ENCODE measurements at regions not wholly inside any gene's neighbourhood (a gene's known extent, or its start where the extent isn't known, plus 50 kb on each side); places are given as distances from the start of the nearest gene placed in this dataset.

DNA sequence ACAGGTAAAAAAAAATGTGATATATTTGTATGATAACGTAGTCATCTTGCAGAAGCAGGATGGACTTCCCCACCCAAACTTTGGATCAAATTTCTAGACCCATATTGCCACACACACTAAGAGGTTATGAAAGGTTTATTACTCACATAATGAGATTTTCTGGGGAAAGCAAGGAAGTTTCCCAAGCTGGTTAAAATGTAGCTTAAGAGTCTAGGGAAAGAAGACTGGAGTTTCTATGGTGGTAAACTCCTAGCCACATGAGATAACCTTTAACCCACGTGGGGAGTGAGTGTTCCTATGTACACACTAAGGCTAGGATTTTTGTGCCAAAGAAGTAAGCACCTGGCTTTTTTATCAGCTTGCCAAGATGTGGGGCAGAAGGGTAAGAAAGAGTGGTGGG is 335.7 kb upstream of the UBE2E3 start:
- Histone ChIP-seq H3K9me3 (ENCODE audit: control insufficient read depth, insufficient read depth, low read length) (no peaks in the 10 kb centered on the region), H3K4me1 (ENCODE audit: control insufficient read depth, insufficient read depth, low read length) (no peaks in the 10 kb centered on the region), H3K36me3 (ENCODE audit: control insufficient read depth, insufficient read depth, low read length) (no peaks in the 10 kb centered on the region), H3K27ac (ENCODE audit: low read depth, low read length) (no peak overlapping the region), H3K27me3 (ENCODE audit: control insufficient read depth, insufficient read depth, low read length) (no peaks in the 10 kb centered on the region), H3K4me3 (ENCODE audit: low read depth, low read length) (no peak overlapping the region)
- no CpG with 5 or more reads among the region's 2 CpGs for WGBS (ENCODE audit: insufficient coverage)
- DNase-seq (ENCODE audit: low read depth in 4 of 6, low spot score in 6 of 6), result no peak

DNA sequence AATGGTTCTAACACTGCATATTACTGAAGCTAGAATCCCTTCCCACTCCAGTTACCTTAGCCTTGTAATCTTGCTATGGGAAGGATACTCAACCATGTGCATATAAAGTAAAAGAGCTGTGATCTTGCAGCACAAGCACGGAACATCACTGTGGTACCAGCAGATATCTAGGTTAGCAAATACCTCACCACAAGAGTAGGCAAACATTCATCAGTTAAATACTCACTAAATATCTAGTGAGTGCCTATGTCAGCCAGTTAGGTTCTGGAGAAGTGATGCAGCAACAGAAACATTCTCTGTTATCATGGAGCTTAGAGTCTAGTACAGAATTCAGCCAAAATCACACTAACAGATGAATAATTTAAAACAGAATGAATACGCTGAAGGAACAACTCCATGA is 349.6 kb upstream of the UBE2E3 start:
- Histone ChIP-seq H3K27ac (ENCODE audit: low read depth, low read length) (no peak overlapping the region), H3K36me3 (ENCODE audit: control insufficient read depth, insufficient read depth, low read length) (no peaks in the 10 kb centered on the region), H3K4me1 (ENCODE audit: control insufficient read depth, insufficient read depth, low read length) (no peaks in the 10 kb centered on the region), H3K4me3 (ENCODE audit: low read depth, low read length) (no peak overlapping the region), H3K27me3 (ENCODE audit: control insufficient read depth, insufficient read depth, low read length) (no peaks in the 10 kb centered on the region), H3K9me3 (ENCODE audit: control insufficient read depth, insufficient read depth, low read length) (no peaks in the 10 kb centered on the region)
- DNase-seq (ENCODE audit: low read depth in 4 of 6, low spot score in 6 of 6), result no peak
- 83% methylated on average over 1 of the region's 2 CpGs for WGBS (ENCODE audit: insufficient coverage)

GRCh38 chr2:180625006-180625844 is 355.2 kb upstream of the UBE2E3 start:
- no CpG with 5 or more reads among the region's 4 CpGs for WGBS (ENCODE audit: insufficient coverage)
- Histone ChIP-seq H3K4me3 (ENCODE audit: low read depth, low read length) (no peak overlapping the region), H3K36me3 (ENCODE audit: control insufficient read depth, insufficient read depth, low read length) (no peaks in the 10 kb centered on the region), H3K27ac (ENCODE audit: low read depth, low read length) (no peak overlapping the region), H3K9me3 (ENCODE audit: control insufficient read depth, insufficient read depth, low read length) (no peaks in the 10 kb centered on the region), H3K27me3 (ENCODE audit: control insufficient read depth, insufficient read depth, low read length) (no peaks in the 10 kb centered on the region), H3K4me1 (ENCODE audit: control insufficient read depth, insufficient read depth, low read length) (no peaks in the 10 kb centered on the region)
- no peak for DNase-seq (ENCODE audit: low read depth in 4 of 6, low spot score in 6 of 6)

DNA sequence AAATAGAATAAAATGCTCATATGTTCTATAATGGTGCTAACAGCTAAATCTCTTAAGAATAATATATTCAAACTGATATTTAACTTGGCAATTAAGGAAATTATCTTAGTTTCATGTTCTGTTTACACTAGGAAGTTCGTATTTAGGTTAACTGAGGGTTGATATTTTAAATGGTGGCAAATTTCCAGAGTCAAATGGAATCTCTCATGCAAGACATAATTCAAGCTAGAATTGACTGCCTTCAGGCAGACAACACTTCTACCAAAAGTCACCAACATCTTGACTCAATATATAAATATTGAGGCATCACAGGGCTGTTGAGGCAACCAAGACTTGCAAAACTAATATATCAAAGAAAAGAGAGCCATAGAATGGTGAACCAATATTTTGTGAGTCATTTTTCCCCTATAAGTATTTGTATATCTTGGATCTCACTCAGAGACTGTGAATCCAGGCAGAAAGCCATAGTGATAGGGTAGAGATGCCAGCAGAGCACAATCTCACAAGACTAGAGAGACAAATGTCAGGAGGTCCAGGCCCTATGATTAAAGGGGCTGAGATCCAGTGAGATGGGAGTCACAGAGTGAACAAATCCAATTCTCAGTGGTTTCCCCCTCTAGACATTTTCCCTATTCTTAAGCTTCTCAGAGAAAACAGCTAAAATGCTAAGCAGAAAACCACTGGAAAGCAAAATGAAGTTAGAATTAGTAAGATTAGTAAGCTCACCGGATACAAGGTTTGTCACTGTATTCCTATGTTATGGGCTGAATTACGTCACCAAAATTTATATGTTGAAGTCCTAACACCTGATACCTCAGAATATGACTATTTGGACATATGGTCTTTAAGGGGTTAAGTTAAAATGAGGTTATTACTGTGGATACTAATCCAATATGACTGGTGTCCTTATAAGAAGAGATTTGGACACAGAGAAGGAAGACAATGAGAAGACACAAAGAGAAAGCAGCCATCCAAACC is 358.2 kb upstream of the UBE2E3 start:
- no peaks in the 10 kb centered on the region for H3K4me1 ChIP-seq (ENCODE audit: control insufficient read depth, insufficient read depth, low read length)
- H3K27me3 ChIP-seq (ENCODE audit: control insufficient read depth, insufficient read depth, low read length), result no peaks in the 10 kb centered on the region
- DNase-seq (ENCODE audit: low read depth in 4 of 6, low spot score in 6 of 6), result no peak
- no peaks in the 10 kb centered on the region for H3K36me3 ChIP-seq (ENCODE audit: control insufficient read depth, insufficient read depth, low read length)
- no peak overlapping the region for H3K4me3 ChIP-seq (ENCODE audit: low read depth, low read length)
- H3K27ac ChIP-seq (ENCODE audit: low read depth, low read length), result no peak overlapping the region
- 100% methylated on average over 1 of the region's 3 CpGs for WGBS (ENCODE audit: insufficient coverage)
- H3K9me3 ChIP-seq (ENCODE audit: control insufficient read depth, insufficient read depth, low read length), result no peaks in the 10 kb centered on the region

- Histone ChIP-seq H3K4me1 (ENCODE audit: control insufficient read depth, insufficient read depth, low read length) (no peaks in the 10 kb centered on the region), H3K36me3 (ENCODE audit: control insufficient read depth, insufficient read depth, low read length) (no peaks in the 10 kb centered on the region), H3K27me3 (ENCODE audit: control insufficient read depth, insufficient read depth, low read length) (no peaks in the 10 kb centered on the region), H3K27ac (ENCODE audit: low read depth, low read length) (no peak overlapping the region), H3K9me3 (ENCODE audit: control insufficient read depth, insufficient read depth, low read length) (no peaks in the 10 kb centered on the region), H3K4me3 (ENCODE audit: low read depth, low read length) (no peak overlapping the region)
- no peak for DNase-seq (ENCODE audit: low read depth in 4 of 6, low spot score in 6 of 6)
These were observed 359.0 kb upstream of the UBE2E3 start for GRCh38 chr2:180621366-180621765.

- 100% methylated on average over 3 of the region's 5 CpGs for WGBS (ENCODE audit: insufficient coverage)
- no peak for DNase-seq (ENCODE audit: low read depth in 4 of 6, low spot score in 6 of 6)
- H3K27me3 ChIP-seq (ENCODE audit: control insufficient read depth, insufficient read depth, low read length), result no peaks in the 10 kb centered on the region
- H3K9me3 ChIP-seq (ENCODE audit: control insufficient read depth, insufficient read depth, low read length), result no peaks in the 10 kb centered on the region
- no peaks in the 10 kb centered on the region for H3K4me1 ChIP-seq (ENCODE audit: control insufficient read depth, insufficient read depth, low read length)
- no peak overlapping the region for H3K27ac ChIP-seq (ENCODE audit: low read depth, low read length)
- no peaks in the 10 kb centered on the region for H3K36me3 ChIP-seq (ENCODE audit: control insufficient read depth, insufficient read depth, low read length)
- no peak overlapping the region for H3K4me3 ChIP-seq (ENCODE audit: low read depth, low read length)
These were observed 361.8 kb upstream of the UBE2E3 start for GRCh38 chr2:180618570-180618969.

GRCh38 chr2:180614776-180615175 is 365.6 kb upstream of the UBE2E3 start:
- Histone ChIP-seq H3K27ac (ENCODE audit: low read depth, low read length) (no peak overlapping the region), H3K27me3 (ENCODE audit: control insufficient read depth, insufficient read depth, low read length) (no peaks in the 10 kb centered on the region), H3K9me3 (ENCODE audit: control insufficient read depth, insufficient read depth, low read length) (no peaks in the 10 kb centered on the region), H3K4me3 (ENCODE audit: low read depth, low read length) (no peak overlapping the region), H3K36me3 (ENCODE audit: control insufficient read depth, insufficient read depth, low read length) (no peaks in the 10 kb centered on the region), H3K4me1 (ENCODE audit: control insufficient read depth, insufficient read depth, low read length) (no peaks in the 10 kb centered on the region)
- DNase-seq (ENCODE audit: low read depth in 4 of 6, low spot score in 6 of 6), result no peak
- WGBS (ENCODE audit: insufficient coverage), result no CpG with 5 or more reads among the region's 2 CpGs

DNA sequence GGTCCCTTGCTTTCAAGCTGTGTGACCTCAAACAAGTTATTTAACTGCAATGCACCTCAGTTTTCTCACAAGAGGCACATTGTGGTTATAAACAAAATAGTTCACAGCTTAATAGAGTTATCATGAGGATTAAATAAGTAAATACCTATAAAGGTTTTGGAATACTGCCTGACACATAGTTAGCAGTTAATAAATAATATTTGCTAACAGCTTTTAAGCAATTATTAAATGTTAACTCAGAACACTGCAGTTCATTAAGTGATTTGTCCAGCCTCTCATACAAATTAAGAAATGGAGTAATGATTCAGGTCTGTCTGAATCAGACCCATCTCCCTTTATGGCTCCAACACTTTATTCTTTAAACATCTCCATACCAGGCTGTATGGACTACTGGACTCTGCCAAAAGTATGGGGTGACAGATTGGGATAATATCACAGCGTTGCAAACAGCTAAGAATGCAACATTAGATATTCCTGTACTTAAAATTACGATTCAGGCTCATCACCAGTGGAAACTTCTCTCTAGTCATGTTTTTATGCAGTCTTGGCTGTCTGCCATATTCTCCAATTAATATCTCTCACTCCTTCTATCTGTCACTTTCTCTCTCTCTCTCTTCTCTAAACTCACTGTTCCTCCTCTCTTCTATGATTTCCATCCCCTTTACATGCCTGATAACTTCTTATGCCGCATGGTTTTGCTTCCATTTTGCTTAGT is 370.6 kb upstream of the UBE2E3 start:
- no peak overlapping the region for H3K27ac ChIP-seq (ENCODE audit: low read depth, low read length)
- peak in 2 of 6 donors; percentile 13 to 32 for DNase-seq (ENCODE audit: low read depth in 4 of 6, low spot score in 6 of 6)
- H3K36me3 ChIP-seq (ENCODE audit: control insufficient read depth, insufficient read depth, low read length), result no peaks in the 10 kb centered on the region
- H3K4me1 ChIP-seq (ENCODE audit: control insufficient read depth, insufficient read depth, low read length), result no peaks in the 10 kb centered on the region
- no peak overlapping the region for H3K4me3 ChIP-seq (ENCODE audit: low read depth, low read length)
- 67% methylated on average over 1 of the region's 3 CpGs for WGBS (ENCODE audit: insufficient coverage)
- no peaks in the 10 kb centered on the region for H3K27me3 ChIP-seq (ENCODE audit: control insufficient read depth, insufficient read depth, low read length)
- no peaks in the 10 kb centered on the region for H3K9me3 ChIP-seq (ENCODE audit: control insufficient read depth, insufficient read depth, low read length)

DNA sequence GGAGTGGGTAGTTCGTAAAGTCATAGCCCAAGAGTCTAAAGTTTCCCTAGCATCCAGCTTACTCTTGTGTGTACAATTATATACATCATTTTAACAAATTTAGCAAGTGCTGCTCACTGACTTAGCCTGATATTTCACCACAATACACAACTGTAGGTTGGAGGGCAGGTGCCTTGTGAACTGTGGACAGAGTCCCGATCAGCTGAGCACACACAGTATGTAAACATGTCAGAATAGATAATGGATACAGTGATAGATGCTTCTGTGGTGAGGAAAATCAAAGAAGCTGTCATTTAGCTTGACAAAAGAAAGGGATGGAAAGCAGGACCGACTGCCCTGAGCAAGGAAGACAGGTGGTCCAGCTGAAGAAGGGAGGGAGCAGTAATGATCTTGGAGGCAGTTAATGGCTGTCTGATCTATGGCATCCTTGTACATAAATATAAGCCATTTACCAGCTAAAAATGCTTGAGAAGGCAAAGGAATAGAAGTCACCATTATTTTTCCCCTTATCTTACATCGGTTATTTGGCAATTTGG is 372.8 kb upstream of the UBE2E3 start:
- H3K27me3 ChIP-seq (ENCODE audit: control insufficient read depth, insufficient read depth, low read length), result no peaks in the 10 kb centered on the region
- no peak overlapping the region for H3K4me3 ChIP-seq (ENCODE audit: low read depth, low read length)
- no peaks in the 10 kb centered on the region for H3K36me3 ChIP-seq (ENCODE audit: control insufficient read depth, insufficient read depth, low read length)
- H3K9me3 ChIP-seq (ENCODE audit: control insufficient read depth, insufficient read depth, low read length), result no peaks in the 10 kb centered on the region
- no peak for DNase-seq (ENCODE audit: low read depth in 4 of 6, low spot score in 6 of 6)
- no peaks in the 10 kb centered on the region for H3K4me1 ChIP-seq (ENCODE audit: control insufficient read depth, insufficient read depth, low read length)
- WGBS (ENCODE audit: insufficient coverage), result 24% methylated on average over 2 of the region's 4 CpGs
- H3K27ac ChIP-seq (ENCODE audit: low read depth, low read length), result no peak overlapping the region
